B cell (primary cell): ENCODE measurements at regions not wholly inside any gene's neighbourhood (a gene's known extent, or its start where the extent isn't known, plus 50 kb on each side); places are given as distances from the start of the nearest gene placed in this dataset.

Experiments
- CTCF ChIP-seq: fragments of 200-600 bp; IDR thresholded peaks from one replicate; pipeline ENCODE4 v1.8.0; 2022; ENCODE audit warnings: antibody characterized with exemption, mild to moderate bottlenecking
- EZH2 ChIP-seq: IDR thresholded peaks from 2 replicates; pipeline ENCODE4 v1.6.1; 2012; ENCODE audit warnings: borderline replicate concordance, low read depth, mild to moderate bottlenecking, moderate library complexity, low read length; ENCODE audit not compliant: insufficient read depth, poor library complexity, severe bottlenecking

GRCh38 chr15:27699699-27700098 is 399.4 kb downstream of the OCA2 start:
- no peak for TF ChIP-seq CTCF
- TF ChIP-seq EZH2: no peak
